GM18498 (cell line): ENCODE measurements at regions not wholly inside any gene's neighbourhood (a gene's known extent, or its start where the extent isn't known, plus 50 kb on each side); places are given as distances from the start of the nearest gene placed in this dataset.

ENCODE experiments used
- ATAC-seq: cut with Tn5 transposase; IDR thresholded peaks from one replicate; pipeline ENCODE4 v1.9.1; 2021; ENCODE audit warnings: mild to moderate bottlenecking, moderate library complexity; ENCODE audit not compliant: unreplicated experiment

DNA sequence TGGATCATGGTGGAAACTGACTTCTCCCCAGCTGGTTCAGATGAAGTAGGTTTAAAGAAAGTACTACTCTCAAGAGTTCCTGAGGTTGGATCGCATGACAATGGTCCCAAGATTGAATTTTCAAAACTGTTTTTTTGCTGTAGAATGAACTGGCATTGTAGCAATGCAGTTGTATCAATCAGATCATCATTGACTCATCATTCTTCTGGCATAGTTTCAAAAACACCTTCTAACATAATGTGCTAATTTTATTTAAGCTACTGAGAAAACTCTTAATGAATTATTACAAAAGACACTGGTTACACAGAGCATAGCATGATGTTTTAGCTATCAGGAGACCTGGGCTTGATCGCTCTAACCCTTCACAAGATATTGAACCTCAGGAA, 384.5 kb upstream of the DCN start:
- no peak for ATAC-seq

DNA sequence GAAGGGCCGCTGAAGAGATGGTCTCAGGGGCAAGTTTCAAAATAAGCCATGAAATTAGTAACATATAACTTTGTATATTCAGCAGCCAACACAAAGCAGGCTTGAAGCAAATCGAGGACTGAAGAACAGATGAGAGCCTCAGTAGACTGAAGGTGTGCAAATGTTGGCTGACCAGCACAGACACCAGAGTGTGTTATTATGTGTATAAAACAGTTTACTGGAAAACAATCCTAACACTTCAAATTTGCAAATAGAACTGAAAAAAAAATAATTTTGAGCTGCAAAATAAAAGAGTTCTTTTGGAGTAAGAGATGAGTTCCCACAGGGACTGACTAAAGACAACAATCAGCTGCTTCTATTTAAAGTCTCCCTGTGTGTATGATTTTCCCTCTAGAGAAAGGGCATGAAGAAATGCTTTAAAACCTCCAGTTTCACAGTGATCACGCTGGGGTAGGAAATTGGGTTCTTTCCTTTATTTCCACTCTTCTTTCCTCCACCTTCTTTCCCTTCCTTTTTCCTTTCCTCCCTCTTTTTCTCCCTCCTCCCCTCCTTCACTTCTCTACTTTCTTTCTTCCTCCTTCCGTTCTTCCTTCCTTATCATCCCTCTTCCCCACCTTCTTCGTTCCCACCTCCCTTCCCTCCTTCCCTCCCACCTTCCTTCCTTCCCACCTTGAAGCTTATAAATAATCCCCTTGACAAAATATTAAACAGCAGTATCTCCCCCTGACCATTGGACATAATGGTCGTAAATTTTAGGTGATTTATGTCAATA, 383.9 kb upstream of the DCN start:
- no peak for ATAC-seq

GRCh38 chr12:91565846-91566245, 383.2 kb upstream of the DCN start:
- no peak for ATAC-seq

GRCh38 chr12:91565246-91565645, 382.6 kb upstream of the DCN start:
- no peak for ATAC-seq

DNA sequence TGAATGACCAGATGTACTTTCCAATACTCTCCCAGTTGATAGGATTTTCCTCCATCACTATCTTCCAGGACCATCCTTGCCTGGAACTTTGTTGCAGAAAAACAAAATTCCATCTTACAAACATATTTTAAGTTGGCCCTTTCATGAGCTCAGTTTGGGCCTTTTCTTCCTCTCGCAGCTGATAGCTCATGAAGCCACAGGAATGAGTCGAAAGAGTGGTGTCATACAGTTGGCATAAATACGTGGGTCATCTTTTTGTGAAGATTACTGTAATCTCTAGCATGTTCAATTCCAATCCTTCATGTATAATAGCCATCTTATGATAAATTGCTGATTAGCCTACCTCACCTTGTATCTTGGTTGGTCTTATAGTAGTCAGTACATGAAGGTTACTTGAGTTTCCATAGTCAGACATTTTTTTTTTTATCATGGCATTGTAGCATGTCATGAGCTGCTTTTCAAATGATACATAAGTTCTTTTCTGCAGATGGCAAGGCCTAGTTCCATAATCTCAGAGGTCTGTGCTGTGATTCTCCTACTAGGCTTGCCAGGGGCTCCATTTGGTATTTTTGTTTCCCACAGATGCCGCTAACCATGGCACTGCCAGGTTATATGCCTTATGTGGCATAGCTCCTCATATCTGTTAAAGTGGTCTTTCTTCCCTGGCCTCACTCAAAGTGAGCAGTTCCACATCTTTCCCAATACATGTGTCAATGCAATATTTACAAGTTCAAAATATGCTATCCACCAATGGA, 380.6 kb upstream of the DCN start:
- ATAC-seq: no peak

DNA sequence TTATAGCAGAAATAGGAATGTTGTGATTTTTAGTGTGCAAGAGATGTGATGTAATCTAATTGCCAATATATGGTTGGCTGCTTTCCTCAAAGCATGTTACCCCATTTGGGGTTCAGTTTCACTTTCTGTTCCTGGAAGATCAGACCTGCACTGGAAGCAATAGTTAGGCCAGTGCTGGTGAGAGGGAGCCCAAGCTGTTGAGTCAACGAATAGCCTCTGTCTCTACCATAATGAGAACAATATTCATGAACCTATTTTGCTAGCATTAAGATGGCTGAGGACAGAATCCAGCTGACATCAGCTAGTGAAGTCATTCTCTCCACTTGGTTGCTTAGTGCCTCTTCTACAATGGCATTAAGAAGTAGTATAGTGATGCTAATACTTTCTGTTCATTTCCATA, 379.9 kb upstream of the DCN start:
- ATAC-seq: no peak

GRCh38 chr12:91561958-91562325, 379.3 kb upstream of the DCN start:
- no peak for ATAC-seq

DNA sequence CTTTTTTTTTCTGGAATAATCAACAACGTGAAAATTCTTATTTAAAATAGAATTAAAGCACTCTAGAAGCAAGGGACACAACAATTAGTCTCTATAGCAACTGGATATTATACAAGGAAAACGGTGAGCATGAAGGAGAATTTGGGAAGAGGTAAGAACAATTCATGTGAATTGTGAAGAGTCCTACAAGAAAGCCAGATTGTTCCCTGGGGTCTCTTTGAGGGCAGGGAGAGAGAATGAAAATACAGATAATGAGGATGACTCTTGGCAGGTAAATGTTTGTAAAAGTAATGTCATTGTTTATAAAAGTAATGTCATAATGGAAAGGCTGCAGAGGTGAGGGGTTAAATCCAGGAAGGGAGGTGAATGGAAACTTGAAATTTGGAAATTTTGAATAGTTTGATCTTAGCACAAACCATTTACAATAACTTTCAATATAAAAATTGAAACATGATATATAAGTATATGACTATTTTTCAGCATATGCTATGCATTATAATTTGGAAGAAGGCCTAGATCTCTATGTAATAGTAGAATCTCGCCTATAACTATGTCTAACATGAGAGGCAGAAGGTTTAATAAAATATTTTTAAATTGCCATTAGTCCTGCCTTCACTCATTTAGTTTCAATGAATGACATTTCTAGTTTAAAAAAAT, 378.8 kb upstream of the DCN start:
- no peak for ATAC-seq

DNA sequence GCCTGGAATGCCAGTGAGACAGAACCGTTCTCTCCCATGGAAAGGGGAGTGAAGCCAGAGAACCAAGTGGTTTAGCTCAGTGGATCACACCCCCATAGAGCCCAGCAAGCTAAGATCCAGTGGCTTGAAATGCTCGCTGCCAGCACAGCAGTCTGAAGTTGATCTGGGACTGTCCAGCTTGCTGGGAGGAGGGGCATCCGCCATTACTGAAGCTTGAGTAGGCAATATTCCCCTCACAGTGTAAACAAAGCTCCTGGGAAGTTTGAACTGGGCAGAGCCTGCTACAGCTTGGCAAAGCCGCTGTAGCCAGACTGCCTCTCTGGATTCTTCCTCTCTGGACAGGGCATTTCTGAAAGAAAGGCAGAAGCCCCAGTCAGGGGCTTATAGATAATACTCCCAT, 374.3 kb upstream of the DCN start:
- no peak for ATAC-seq

DNA sequence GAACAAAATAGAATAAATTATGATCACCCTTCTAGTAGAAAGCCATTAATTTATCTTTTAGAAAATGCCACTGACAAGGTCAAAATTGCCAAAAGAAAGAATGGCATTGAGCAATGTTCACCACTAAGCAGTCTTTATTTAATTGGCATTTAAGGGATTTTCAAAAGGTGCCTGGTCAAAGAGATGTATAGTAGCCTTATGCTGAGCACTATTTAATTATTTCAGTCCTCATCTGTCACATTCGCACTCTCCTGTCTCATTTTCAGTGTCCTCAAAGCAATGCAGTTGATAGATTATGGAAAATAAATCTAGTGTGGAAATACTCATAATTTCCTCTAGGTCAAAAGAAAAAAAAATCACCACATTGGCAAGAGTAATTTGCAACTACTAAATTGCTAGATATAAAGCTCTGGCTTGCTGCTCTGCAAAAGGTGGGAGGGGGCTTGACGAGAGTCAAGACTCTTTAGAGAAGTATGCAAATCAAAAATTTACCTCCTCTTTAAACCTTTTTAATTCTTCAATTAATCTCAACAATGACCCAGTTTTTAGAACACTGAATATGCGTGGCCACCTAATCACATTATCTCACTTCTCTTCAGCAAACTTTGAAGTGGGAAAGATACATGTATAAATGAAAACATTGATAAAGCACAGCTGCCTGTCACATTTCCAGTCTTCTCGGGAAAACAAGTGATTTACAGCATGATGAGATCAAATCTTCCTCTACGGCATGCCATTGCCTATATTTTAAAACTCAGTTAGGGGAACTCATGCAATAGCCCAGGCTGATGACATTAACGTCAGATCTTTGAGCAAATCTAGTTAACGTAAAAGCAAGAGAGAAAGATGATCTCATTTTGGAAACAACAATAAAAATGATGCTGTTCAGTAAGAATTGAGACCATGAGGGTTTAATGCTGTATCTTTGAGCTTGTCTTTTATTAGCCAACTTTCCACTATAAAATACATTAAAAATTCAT, 373.1 kb upstream of the DCN start:
- no peak for ATAC-seq

GRCh38 chr12:91551927-91552326, 369.3 kb upstream of the DCN start:
- no peak for ATAC-seq

GRCh38 chr12:91551242-91551641, 368.6 kb upstream of the DCN start:
- no peak for ATAC-seq

DNA sequence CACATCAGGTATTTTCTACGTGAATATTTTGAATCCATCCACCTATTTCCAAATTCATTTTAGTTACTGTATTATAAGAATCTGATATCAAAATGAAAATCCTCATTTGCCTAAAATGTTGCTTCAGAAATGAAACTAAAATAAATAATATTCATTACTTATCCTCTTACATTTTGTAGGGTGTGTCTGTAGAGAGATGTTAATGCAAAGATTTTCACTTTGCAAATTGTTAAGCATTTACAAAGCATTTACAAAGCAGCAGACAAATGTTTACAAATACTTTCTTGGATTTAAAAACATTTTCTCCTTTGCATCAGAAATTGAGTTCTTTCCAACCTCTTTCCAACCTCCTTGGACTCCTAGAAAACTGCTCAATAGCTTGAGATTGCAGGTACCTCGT, 360.0 kb upstream of the DCN start:
- no peak for ATAC-seq

DNA sequence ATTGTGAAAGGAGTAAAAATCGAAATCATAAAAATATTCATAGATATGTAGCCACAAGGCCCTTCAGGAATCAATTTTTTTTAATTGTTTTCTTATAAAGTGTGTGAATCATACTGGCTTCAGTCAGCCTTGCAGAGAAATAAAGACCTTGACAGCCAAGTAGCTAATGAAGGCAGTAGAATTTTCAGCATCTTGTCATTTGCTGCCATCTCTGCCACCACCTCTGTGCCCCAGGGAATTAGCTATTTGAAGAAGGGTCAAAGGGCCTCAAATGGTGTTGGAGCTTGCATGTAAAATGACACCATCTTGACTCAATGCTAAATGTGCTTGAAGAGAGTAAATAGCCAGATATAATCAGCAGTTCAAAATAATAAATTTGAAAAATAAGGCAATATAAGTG, 359.4 kb upstream of the DCN start:
- no peak for ATAC-seq

DNA sequence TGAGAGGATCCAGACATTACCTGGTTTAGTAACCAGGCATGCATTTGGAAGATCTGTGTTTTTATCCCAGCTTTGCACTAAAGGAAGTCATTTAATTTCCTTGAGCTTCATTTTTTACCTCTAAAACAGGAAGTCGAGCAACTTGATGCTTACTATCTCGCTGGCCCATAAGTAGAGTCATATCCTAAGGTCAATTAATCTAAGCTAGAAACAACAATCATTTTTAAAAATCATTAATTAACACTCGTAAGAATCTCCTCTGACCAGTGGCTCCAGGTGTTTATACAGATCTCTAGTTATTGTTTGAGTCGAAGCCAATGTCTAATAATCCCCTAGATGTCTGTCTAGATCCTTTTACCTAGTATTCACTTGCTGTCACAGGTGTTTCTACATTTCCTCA, 355.8 kb upstream of the DCN start:
- ATAC-seq: no peak

GRCh38 chr12:91533366-91533765, 350.7 kb upstream of the DCN start:
- no peak for ATAC-seq

DNA sequence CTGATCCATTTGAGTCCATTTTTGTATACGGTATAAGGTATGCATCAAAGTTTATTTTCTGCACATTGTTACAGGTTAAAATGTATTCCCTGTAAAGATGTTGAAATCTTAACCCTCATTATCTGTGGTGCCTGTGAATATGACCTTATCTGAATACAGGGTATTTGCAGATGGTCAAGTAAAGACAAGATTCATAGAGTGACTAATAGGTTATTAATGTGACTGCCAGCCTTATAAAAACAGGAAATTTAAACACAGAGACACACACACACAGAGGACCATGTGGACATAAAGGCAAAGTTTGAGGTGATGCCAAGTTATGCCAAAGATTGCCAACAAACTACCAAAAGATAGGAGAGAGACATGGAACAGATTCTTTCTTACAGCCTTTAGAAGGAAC, 347.2 kb upstream of the DCN start:
- no peak for ATAC-seq

GRCh38 chr12:91523831-91524230, 341.2 kb upstream of the DCN start:
- ATAC-seq: no peak

DNA sequence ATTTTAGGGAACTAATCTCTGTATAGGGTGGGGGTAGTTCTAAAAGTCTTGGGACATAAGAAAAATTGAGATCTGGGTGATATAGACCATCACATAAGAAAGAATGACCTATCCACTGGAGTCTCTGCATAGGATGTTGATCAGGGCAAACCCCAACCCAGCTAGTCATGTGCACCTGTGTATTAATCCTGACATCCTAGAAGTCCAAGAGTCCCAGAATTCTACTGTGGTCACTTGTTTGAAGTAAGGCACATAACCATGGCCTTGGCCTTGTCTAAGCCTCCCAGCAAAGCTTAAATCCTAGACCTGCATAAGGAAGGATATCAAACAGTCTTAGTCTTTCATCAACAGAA, 334.1 kb upstream of the DCN start:
- ATAC-seq: no peak

- ATAC-seq: no peak
Measured at GRCh38 chr12:91515944-91516694, 333.5 kb upstream of the DCN start.
